Adrenal gland (tissue), 5 donors: ENCODE measurements at regions not wholly inside any gene's neighbourhood (a gene's known extent, or its start where the extent isn't known, plus 50 kb on each side); places are given as distances from the start of the nearest gene placed in this dataset.

Source experiments
- POLR2A ChIP-seq, 2 donors: fragments of 450-650 bp; IDR thresholded peaks; one replicate each; pipeline ENCODE4 v1.6.1; 2017; ENCODE audit warnings: antibody characterized with exemption in 2 of 2, mild to moderate bottlenecking in 2 of 2, moderate library complexity in 1 of 2
- TF ChIP-seq, protein P1 (sequence below), 6 experiments: fragments of 450-650 bp in 4 of 6; fragments of 200-600 bp in 2 of 6; sonication (generic) in 1 of 6; IDR thresholded peaks; 1 replicate in 5 of 6; 2 replicates in 1 of 6; pipeline versions ENCODE4 v1.5.1 to v1.8.0; 2016 to 2021; ENCODE audit warnings: antibody characterized with exemption in 6 of 6, mild to moderate bottlenecking in 2 of 6, moderate library complexity in 1 of 6
- donor health status: DM: no; HTN: no; CAD: no.

DNA sequence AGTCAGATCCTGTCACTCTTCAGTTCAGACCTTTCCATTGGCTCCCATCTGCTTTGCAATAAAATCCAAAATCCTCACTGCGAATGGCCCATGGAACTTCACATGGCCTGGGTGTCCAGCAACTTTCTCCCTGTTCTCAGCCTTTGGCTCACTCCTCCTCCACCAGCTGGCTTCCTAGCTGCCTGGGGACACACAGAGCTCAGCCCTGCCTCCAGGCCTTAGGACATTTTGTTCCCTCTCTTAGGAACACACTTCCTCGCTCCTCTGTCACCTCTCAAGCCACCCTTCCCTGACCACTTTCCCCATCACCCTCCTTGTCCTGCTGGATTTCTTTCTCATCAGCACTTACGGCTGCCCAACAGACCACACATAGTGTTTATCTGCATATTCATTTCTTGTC is 419.6 kb downstream of the MED13L start:
- TF ChIP-seq, protein P1, sequence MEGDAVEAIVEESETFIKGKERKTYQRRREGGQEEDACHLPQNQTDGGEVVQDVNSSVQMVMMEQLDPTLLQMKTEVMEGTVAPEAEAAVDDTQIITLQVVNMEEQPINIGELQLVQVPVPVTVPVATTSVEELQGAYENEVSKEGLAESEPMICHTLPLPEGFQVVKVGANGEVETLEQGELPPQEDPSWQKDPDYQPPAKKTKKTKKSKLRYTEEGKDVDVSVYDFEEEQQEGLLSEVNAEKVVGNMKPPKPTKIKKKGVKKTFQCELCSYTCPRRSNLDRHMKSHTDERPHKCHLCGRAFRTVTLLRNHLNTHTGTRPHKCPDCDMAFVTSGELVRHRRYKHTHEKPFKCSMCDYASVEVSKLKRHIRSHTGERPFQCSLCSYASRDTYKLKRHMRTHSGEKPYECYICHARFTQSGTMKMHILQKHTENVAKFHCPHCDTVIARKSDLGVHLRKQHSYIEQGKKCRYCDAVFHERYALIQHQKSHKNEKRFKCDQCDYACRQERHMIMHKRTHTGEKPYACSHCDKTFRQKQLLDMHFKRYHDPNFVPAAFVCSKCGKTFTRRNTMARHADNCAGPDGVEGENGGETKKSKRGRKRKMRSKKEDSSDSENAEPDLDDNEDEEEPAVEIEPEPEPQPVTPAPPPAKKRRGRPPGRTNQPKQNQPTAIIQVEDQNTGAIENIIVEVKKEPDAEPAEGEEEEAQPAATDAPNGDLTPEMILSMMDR (IDR thresholded peaks at IDR 0.05): no peak
- no peak for TF ChIP-seq POLR2A (IDR thresholded peaks at IDR 0.05)
